ENCODE measurements at regions not wholly inside any gene's neighbourhood (a gene's known extent, or its start where the extent isn't known, plus 50 kb on each side); places are given as distances from the start of the nearest gene placed in this dataset.
A peak's percentile ranks its signal among the peaks of the same experiment; 100 is the strongest.

- no peak for DNase-seq
Measured at GRCh38 chr13:106010836-106011235, 524.6 kb downstream of the EFNB2 start.

DNA sequence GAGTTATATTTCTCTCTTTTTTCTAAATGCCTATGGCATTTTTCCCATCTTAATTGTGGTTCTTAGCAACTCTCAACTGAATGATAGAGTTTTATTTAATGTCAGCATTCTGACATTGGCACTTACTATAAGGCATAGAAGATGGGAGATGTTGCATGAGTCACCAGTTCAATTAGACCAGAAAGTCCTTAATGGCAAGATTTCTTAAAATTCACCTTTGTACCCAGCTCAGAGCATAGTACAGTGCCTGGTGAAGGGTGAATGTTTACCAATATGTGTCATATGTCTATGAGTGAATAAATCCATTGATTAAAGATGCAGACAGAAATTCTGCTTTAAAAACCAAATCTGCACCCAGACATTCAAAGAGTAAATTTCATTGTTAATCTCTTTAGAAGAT, 526.9 kb downstream of the EFNB2 start:
- DNase-seq: no peak

GRCh38 chr13:106007156-106007555, 528.3 kb downstream of the EFNB2 start:
- DNase-seq: no peak

GRCh38 chr13:106003651-106004050, 531.8 kb downstream of the EFNB2 start:
- DNase-seq: no peak

DNA sequence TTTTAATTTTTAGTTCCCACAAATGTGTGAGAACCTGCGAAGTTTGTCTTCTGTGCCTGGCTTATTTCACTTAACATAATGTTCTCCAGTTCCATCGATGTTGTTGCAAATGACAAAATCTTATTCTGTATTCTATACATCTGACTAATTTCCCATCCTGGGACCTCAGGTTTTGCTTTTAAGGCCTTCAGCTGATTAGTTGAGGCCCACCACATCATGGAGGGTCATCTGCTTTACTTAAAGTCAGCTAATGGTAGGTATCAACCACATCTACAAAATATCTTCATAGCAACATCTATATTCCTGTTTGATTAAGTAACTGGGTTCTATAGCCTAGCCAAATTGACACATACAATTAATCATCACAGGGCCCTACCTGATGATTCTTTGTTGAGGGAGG, 534.0 kb downstream of the EFNB2 start:
- no peak for DNase-seq

GRCh38 chr13:105997581-105998550, 537.6 kb downstream of the EFNB2 start:
- DNase-seq: no peak

GRCh38 chr13:105996391-105997025, 539.0 kb downstream of the EFNB2 start:
- DNase-seq: no peak

- DNase-seq: no peak
Measured at GRCh38 chr13:105994340-105994739, 541.1 kb downstream of the EFNB2 start.

GRCh38 chr13:105991622-105992277, 543.7 kb downstream of the EFNB2 start:
- DNase-seq: no peak

DNA sequence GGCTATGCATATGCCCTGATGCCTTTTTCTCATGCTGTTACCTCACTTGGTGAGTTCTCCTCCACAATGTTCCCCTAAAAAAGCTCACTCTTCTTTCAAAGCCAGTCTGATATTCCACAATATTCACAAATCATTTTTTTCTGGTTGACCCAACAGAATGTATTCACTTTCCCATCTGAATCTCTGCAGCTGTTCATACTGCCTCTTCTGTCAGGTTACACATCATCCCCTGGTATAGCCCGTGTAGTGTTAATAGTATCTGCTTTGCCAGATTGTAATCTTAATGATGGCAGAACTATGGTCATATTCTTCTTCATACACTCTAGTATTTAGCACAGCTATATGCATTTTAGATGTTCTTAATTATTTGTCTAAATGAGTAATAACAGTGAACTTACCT, 544.3 kb downstream of the EFNB2 start:
- no peak for DNase-seq

GRCh38 chr13:105990256-105990958, 545.1 kb downstream of the EFNB2 start:
- DNase-seq: no peak

GRCh38 chr13:105984646-105985045, 550.8 kb downstream of the EFNB2 start:
- no peak for DNase-seq

- DNase-seq: no peak
Measured at GRCh38 chr13:105984236-105984635, 551.2 kb downstream of the EFNB2 start.

GRCh38 chr13:105982219-105982930, 553.1 kb downstream of the EFNB2 start:
- DNase-seq: no peak

GRCh38 chr13:105979131-105980011, 556.1 kb downstream of the EFNB2 start:
- no peak for DNase-seq

GRCh38 chr13:105974380-105974779, 561.1 kb downstream of the EFNB2 start:
- no peak for DNase-seq

- DNase-seq: no peak
Measured at GRCh38 chr13:105972811-105973590, 562.5 kb downstream of the EFNB2 start.

GRCh38 chr13:105972306-105972721, 563.1 kb downstream of the EFNB2 start:
- DNase-seq: peak in 1 of 2 experiments; percentile 25

DNA sequence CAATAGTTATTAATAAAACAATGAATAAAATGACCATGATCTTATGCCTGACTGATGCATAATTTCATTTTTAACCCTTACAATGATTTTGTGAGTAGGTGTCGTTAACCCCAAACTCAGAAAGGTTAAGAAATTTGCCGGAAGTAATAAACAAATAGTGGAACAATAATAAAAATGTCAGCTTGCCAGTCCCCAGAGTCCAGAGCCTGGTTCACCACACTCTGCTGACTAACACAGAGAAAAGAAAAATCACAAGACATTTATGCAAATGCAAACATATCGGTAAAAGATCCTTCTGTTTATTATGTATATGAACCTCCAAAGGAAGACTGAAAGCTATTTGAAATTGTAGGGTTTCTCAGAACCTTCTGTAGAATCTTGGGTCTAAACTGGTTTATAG, 563.7 kb downstream of the EFNB2 start:
- peak; percentile 54 to 64 for DNase-seq

DNA sequence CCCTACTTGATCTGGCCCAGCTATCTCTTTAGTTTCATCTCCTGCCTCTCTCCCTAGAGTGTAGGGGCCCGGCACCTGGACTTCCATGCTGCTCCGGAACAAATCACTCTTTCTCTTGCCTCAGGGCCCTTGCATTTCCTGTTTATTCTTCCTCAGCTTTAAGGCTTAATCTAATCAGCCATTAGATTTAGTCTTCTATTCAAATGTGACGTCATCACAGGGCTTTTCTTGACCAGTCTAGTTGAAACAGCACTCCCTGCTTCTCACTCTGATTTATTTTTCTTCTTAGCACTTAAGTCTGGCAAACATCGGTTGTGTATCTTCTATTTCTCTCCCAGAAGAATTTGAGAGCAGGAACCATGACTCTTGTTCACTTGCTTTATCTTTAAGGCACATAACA, 564.1 kb downstream of the EFNB2 start:
- no peak for DNase-seq
